ENCODE measurements at regions not wholly inside any gene's neighbourhood (a gene's known extent, or its start where the extent isn't known, plus 50 kb on each side); places are given as distances from the start of the nearest gene placed in this dataset.

DNA sequence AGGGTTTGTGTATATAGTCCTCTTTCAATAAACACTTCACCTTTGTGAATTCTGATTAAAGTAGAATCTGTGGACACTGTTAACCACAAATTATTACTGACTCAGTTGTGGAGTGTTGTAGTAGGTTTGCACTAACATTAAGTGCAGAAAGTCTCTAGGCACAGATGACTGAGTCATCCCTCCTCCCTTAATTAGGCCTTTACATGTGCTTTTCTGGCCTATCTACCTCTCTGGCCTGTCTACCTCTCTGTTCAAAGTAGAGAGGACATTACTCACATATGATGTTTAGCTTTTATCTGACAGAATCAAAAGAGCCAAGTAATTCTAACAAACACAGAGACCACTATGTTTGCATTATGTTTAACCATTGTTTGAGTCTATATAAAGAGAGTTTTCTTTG lies 783.0 kb downstream of the TENT5A start:
- no peak for DNase-seq (ENCODE audit: low read depth in 1 of 2, low spot score in 1 of 2)
- POLR2A ChIA-PET: no interaction called here

DNA sequence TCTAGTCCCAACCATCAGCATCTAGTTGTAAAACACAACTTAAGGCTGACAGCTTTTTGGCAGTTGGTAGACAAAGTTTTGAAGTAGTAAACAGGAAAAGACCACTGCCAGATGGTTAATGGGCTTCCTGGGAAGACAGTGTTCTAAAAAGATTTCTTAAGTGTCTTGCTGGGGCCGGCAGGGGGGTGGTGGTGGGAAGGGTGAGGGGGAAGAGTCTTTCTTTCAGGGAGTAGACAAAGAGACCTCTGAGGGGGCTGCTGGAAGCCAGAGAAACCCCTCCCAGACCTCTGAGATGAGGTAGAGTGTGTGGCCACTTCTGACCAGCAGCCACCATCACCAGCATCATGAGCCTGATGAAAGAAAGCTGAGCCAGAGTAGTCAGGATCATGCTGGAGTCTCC lies 784.9 kb downstream of the TENT5A start:
- H3K4me3 ChIP-seq: no peak overlapping the region
- ChIA-PET POLR2A (no interaction called here), CTCF (no interaction called here)
- WGBS (ENCODE audit: missing lambda C conversion rate): 0% methylated on average over 1 of the region's 1 CpG
- no peak overlapping the region for H3K4me2 ChIP-seq
- ATAC-seq: no peak
- no peaks in the 10 kb centered on the region for H3K9me3 ChIP-seq
- no peaks in the 10 kb centered on the region for H3K4me1 ChIP-seq
- TF ChIP-seq HDAC2 (IDR thresholded peaks at IDR 0.05) (no peak), HOXB5 (CRISPR knock-in tag; IDR thresholded peaks at IDR 0.05) (no peak), KDM1A (IDR thresholded peaks at IDR 0.05; ENCODE audit: low read depth) (no peak), EHF (CRISPR knock-in tag; IDR thresholded peaks at IDR 0.05) (no peak), RCOR1 (IDR thresholded peaks at IDR 0.05; ENCODE audit: low read depth, low read length) (no peak), EHMT2 (IDR thresholded peaks at IDR 0.05; ENCODE audit: low read depth) (no peak), RNF2 (IDR thresholded peaks at IDR 0.05; ENCODE audit: borderline replicate concordance, low read depth) (no peak), RAD21 (conservative IDR thresholded peaks at IDR 0.05 in 1 of 2, IDR thresholded peaks at IDR 0.05 in 1 of 2) (no peak), HEYL (CRISPR knock-in tag; IDR thresholded peaks at IDR 0.05) (no peak), PHF8 (IDR thresholded peaks at IDR 0.05; ENCODE audit: borderline replicate concordance, low read depth) (no peak)
- TF ChIP-seq, protein P1, sequence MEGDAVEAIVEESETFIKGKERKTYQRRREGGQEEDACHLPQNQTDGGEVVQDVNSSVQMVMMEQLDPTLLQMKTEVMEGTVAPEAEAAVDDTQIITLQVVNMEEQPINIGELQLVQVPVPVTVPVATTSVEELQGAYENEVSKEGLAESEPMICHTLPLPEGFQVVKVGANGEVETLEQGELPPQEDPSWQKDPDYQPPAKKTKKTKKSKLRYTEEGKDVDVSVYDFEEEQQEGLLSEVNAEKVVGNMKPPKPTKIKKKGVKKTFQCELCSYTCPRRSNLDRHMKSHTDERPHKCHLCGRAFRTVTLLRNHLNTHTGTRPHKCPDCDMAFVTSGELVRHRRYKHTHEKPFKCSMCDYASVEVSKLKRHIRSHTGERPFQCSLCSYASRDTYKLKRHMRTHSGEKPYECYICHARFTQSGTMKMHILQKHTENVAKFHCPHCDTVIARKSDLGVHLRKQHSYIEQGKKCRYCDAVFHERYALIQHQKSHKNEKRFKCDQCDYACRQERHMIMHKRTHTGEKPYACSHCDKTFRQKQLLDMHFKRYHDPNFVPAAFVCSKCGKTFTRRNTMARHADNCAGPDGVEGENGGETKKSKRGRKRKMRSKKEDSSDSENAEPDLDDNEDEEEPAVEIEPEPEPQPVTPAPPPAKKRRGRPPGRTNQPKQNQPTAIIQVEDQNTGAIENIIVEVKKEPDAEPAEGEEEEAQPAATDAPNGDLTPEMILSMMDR (IDR thresholded peaks at IDR 0.05): no peak
- TF ChIP-seq, protein P2, sequence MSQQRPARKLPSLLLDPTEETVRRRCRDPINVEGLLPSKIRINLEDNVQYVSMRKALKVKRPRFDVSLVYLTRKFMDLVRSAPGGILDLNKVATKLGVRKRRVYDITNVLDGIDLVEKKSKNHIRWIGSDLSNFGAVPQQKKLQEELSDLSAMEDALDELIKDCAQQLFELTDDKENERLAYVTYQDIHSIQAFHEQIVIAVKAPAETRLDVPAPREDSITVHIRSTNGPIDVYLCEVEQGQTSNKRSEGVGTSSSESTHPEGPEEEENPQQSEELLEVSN (IDR thresholded peaks at IDR 0.05; ENCODE audit: borderline replicate concordance, low read depth): no peak
- TF ChIP-seq, protein P3, sequence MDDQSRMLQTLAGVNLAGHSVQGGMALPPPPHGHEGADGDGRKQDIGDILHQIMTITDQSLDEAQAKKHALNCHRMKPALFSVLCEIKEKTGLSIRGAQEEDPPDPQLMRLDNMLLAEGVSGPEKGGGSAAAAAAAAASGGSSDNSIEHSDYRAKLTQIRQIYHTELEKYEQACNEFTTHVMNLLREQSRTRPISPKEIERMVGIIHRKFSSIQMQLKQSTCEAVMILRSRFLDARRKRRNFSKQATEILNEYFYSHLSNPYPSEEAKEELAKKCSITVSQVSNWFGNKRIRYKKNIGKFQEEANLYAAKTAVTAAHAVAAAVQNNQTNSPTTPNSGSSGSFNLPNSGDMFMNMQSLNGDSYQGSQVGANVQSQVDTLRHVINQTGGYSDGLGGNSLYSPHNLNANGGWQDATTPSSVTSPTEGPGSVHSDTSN (IDR thresholded peaks at IDR 0.05): no peak
- TF ChIP-seq, protein P4, sequence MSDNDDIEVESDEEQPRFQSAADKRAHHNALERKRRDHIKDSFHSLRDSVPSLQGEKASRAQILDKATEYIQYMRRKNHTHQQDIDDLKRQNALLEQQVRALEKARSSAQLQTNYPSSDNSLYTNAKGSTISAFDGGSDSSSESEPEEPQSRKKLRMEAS (IDR thresholded peaks at IDR 0.05): no peak
- TF ChIP-seq, protein P5, sequence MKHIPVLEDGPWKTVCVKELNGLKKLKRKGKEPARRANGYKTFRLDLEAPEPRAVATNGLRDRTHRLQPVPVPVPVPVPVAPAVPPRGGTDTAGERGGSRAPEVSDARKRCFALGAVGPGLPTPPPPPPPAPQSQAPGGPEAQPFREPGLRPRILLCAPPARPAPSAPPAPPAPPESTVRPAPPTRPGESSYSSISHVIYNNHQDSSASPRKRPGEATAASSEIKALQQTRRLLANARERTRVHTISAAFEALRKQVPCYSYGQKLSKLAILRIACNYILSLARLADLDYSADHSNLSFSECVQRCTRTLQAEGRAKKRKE (CRISPR knock-in tag; IDR thresholded peaks at IDR 0.05; ENCODE audit: low read depth): no peak
- no peak for DNase-seq (ENCODE audit: low read depth in 1 of 2, low spot score in 1 of 2)
- no peak overlapping the region for H3K27ac ChIP-seq
- FAIRE-seq: no peak

More for the DNA sequence above, 783.0 kb downstream of the TENT5A start:
- Histone ChIP-seq H3K27ac (no peak overlapping the region), H3K9me3 (no peaks in the 10 kb centered on the region), H3K4me1 (no peaks in the 10 kb centered on the region), H3K4me3 (no peak overlapping the region), H3K4me2 (no peak overlapping the region)
- TF ChIP-seq POLR2A (IDR thresholded peaks at IDR 0.05; ENCODE audit: low read length): no peak
- no peak for TF ChIP-seq RNF2 (IDR thresholded peaks at IDR 0.05; ENCODE audit: borderline replicate concordance, low read depth)
- TF ChIP-seq FOSL2 (IDR thresholded peaks at IDR 0.05): no peak
- TF ChIP-seq FOSL2 (CRISPR knock-in tag; IDR thresholded peaks at IDR 0.05): no peak
- TF ChIP-seq RAD21 (conservative IDR thresholded peaks at IDR 0.05 in 1 of 2, IDR thresholded peaks at IDR 0.05 in 1 of 2): no peak
- no peak for TF ChIP-seq SMC3 (IDR thresholded peaks at IDR 0.05)
- TF ChIP-seq SREBF2 (IDR thresholded peaks at IDR 0.05): no peak
- TF ChIP-seq GATA3 (IDR thresholded peaks at IDR 0.05; ENCODE audit: borderline replicate concordance): no peak
- TF ChIP-seq RCOR1 (IDR thresholded peaks at IDR 0.05; ENCODE audit: low read depth, low read length): no peak
- TF ChIP-seq, protein P6, sequence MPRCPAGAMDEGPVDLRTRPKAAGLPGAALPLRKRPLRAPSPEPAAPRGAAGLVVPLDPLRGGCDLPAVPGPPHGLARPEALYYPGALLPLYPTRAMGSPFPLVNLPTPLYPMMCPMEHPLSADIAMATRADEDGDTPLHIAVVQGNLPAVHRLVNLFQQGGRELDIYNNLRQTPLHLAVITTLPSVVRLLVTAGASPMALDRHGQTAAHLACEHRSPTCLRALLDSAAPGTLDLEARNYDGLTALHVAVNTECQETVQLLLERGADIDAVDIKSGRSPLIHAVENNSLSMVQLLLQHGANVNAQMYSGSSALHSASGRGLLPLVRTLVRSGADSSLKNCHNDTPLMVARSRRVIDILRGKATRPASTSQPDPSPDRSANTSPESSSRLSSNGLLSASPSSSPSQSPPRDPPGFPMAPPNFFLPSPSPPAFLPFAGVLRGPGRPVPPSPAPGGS (IDR thresholded peaks at IDR 0.05): no peak
- TF ChIP-seq, protein P3 (IDR thresholded peaks at IDR 0.05): no peak
- no peak for TF ChIP-seq HDAC2 (IDR thresholded peaks at IDR 0.05)
- TF ChIP-seq, protein P7, sequence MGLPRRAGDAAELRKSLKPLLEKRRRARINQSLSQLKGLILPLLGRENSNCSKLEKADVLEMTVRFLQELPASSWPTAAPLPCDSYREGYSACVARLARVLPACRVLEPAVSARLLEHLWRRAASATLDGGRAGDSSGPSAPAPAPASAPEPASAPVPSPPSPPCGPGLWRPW (IDR thresholded peaks at IDR 0.05): no peak
- no peak for FAIRE-seq
- ATAC-seq: no peak
- CTCF ChIA-PET: no interaction called here
